GM12801 (cell line): ENCODE measurements at regions not wholly inside any gene's neighbourhood (a gene's known extent, or its start where the extent isn't known, plus 50 kb on each side); places are given as distances from the start of the nearest gene placed in this dataset.

Experiments used
- TF ChIP-seq, protein P1 (sequence below): IDR thresholded peaks from one replicate; pipeline ENCODE4 v1.5.1; 2011; ENCODE audit warnings: control low read depth; ENCODE audit not compliant: insufficient read length; ENCODE audit errors: extremely low read depth

- TF ChIP-seq, protein P1, sequence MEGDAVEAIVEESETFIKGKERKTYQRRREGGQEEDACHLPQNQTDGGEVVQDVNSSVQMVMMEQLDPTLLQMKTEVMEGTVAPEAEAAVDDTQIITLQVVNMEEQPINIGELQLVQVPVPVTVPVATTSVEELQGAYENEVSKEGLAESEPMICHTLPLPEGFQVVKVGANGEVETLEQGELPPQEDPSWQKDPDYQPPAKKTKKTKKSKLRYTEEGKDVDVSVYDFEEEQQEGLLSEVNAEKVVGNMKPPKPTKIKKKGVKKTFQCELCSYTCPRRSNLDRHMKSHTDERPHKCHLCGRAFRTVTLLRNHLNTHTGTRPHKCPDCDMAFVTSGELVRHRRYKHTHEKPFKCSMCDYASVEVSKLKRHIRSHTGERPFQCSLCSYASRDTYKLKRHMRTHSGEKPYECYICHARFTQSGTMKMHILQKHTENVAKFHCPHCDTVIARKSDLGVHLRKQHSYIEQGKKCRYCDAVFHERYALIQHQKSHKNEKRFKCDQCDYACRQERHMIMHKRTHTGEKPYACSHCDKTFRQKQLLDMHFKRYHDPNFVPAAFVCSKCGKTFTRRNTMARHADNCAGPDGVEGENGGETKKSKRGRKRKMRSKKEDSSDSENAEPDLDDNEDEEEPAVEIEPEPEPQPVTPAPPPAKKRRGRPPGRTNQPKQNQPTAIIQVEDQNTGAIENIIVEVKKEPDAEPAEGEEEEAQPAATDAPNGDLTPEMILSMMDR: no peak
Measured at GRCh38 chr16:65769776-65770438, 596.6 kb upstream of the CDH5 start.

DNA sequence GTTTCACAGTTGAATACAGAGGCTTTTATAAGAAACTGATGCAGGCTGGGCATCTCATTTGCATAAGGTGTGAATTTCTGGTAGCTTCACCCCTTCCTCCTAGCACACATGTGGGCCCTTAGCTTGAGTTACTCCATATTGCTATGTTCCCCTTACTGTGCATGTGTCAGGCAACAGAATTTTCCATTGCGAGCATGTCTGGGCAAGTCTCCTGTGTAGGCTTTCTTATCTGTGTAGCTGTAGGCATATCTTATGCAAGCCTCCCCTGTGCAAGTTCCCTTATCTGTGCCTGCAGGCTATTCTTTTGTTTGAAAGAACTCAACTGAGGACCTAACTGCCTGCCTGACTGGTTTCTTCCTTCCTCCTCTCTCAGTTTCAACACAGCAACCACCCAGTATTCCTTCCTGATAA, 597.4 kb upstream of the CDH5 start:
- TF ChIP-seq, protein P1: no peak

DNA sequence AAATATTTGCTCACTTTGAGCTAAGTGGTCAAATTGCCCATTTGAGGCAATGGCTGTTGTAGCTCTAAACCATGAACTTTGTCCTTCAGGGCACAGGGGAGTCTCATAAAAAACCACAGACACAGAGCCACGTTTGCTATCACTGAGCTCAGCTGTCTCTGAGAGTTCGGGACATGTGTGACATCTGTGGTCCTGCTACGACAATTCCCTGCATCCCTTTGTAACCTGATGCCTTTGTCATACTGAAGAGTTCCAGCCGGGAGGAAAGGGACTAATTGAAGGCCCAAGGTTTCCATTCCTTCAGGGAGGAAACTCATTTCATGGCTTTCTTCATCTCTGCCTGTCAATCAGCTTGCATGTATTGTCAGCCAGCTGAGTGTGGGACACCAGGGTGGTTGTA, 599.4 kb upstream of the CDH5 start:
- TF ChIP-seq, protein P1: no peak

- TF ChIP-seq, protein P1: no peak
Measured at GRCh38 chr16:65763640-65764305, 602.7 kb upstream of the CDH5 start.

- TF ChIP-seq, protein P1: no peak
Measured at GRCh38 chr16:65760874-65761273, 605.6 kb upstream of the CDH5 start.

- TF ChIP-seq, protein P1: no peak
Measured at GRCh38 chr16:65758620-65759019, 607.9 kb upstream of the CDH5 start.

GRCh38 chr16:65757064-65757463, 609.4 kb upstream of the CDH5 start:
- TF ChIP-seq, protein P1: no peak
